ENCODE measurements at regions not wholly inside any gene's neighbourhood (a gene's known extent, or its start where the extent isn't known, plus 50 kb on each side); places are given as distances from the start of the nearest gene placed in this dataset.

GRCh38 chr3:102619361-102619760, 184.5 kb downstream of the ZPLD1 start:
- dilution Hi-C loops (cut with MboI; ENCODE audit: extremely low pct_ligation_motif_present, low sequenced_read_pairs): no loop called here
- no peaks in the 10 kb centered on the region for H4K20me1 ChIP-seq (ENCODE audit: control insufficient read depth, extremely low read depth, insufficient read depth, low read length)
- no peak overlapping the region for H3K4me3 ChIP-seq (ENCODE audit: control insufficient read depth in 2 of 3, extremely low read depth in 1 of 3, insufficient read depth in 2 of 3, low read depth in 1 of 3, low read length in 3 of 3)
- DNase-seq (ENCODE audit: low read depth, low spot score) (no peak), FAIRE-seq (no peak)
- H2AFZ ChIP-seq (ENCODE audit: control insufficient read depth, low read length): no peak overlapping the region
- H3K4me2 ChIP-seq (ENCODE audit: control insufficient read depth, extremely low read depth, insufficient read depth, low read depth, low read length): no peak overlapping the region
- no peaks in the 10 kb centered on the region for H3K36me3 ChIP-seq (ENCODE audit: control insufficient read depth in 2 of 2, extremely low read depth in 1 of 2, insufficient read depth in 2 of 2, low read length in 2 of 2)
- H3K9me1 ChIP-seq (ENCODE audit: control insufficient read depth, extremely low read depth, insufficient read depth, low read length): no peaks in the 10 kb centered on the region
- TF ChIP-seq CTCF (optimal IDR thresholded peaks at IDR 0.05 in 1 of 3, IDR thresholded peaks at IDR 0.05 in 1 of 3, conservative IDR thresholded peaks at IDR 0.05 in 1 of 3; ENCODE audit: extremely low read depth in 1 of 3, insufficient read depth in 2 of 3, low read length in 3 of 3) (no peak), EZH2 (IDR thresholded peaks at IDR 0.05; ENCODE audit: low read length) (no peak)
- H3K9me3 ChIP-seq (ENCODE audit: control insufficient read depth, low read depth, low read length): no peaks in the 10 kb centered on the region
- H3K4me1 ChIP-seq (ENCODE audit: control insufficient read depth, extremely low read depth, insufficient read depth, low read length): no peaks in the 10 kb centered on the region
- no peak overlapping the region for H3K27ac ChIP-seq (ENCODE audit: control insufficient read depth, insufficient read depth, low read length)
- H3K79me2 ChIP-seq (ENCODE audit: control insufficient read depth, insufficient read depth, low read length): no peaks in the 10 kb centered on the region
- peaks cover 4% of the 10 kb centered on the region for H3K27me3 ChIP-seq (ENCODE audit: control insufficient read depth, extremely low read depth, insufficient read depth, low read length)
- H3K9ac ChIP-seq (ENCODE audit: control insufficient read depth, extremely low read depth, insufficient read depth, low read length): no peak overlapping the region

DNA sequence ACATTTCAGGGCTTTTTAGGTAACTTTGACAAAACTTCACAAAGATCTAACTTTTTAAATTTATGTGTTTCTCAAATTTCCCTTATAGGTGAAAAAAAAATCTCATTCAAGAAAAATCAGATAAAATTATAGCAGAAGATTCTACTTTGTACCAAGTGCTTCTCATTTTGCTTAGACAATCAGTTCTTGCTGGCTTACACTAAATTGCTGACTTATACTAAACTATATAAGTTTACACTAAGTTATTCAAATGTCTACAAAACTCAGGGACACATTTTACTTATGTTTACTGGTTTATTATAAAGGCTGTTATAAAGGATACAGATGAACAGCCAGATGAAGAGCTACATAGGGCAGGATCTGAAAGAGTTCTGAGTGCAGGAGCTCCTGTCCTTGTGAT, 195.1 kb downstream of the ZPLD1 start:
- FAIRE-seq (no peak), DNase-seq (ENCODE audit: low read depth, low spot score) (no peak)
- no peak overlapping the region for H3K9ac ChIP-seq (ENCODE audit: control insufficient read depth, extremely low read depth, insufficient read depth, low read length)
- H3K27me3 ChIP-seq (ENCODE audit: control insufficient read depth, extremely low read depth, insufficient read depth, low read length): no peaks in the 10 kb centered on the region
- dilution Hi-C loops (cut with MboI; ENCODE audit: extremely low pct_ligation_motif_present, low sequenced_read_pairs): no loop called here
- no peak overlapping the region for H3K4me2 ChIP-seq (ENCODE audit: control insufficient read depth, extremely low read depth, insufficient read depth, low read depth, low read length)
- no peak overlapping the region for H3K27ac ChIP-seq (ENCODE audit: control insufficient read depth, insufficient read depth, low read length)
- no peaks in the 10 kb centered on the region for H3K36me3 ChIP-seq (ENCODE audit: control insufficient read depth in 2 of 2, extremely low read depth in 1 of 2, insufficient read depth in 2 of 2, low read length in 2 of 2)
- H3K4me1 ChIP-seq (ENCODE audit: control insufficient read depth, extremely low read depth, insufficient read depth, low read length): no peaks in the 10 kb centered on the region
- TF ChIP-seq CTCF (optimal IDR thresholded peaks at IDR 0.05 in 1 of 3, IDR thresholded peaks at IDR 0.05 in 1 of 3, conservative IDR thresholded peaks at IDR 0.05 in 1 of 3; ENCODE audit: extremely low read depth in 1 of 3, insufficient read depth in 2 of 3, low read length in 3 of 3) (no peak), EZH2 (IDR thresholded peaks at IDR 0.05; ENCODE audit: low read length) (no peak)
- H4K20me1 ChIP-seq (ENCODE audit: control insufficient read depth, extremely low read depth, insufficient read depth, low read length): no peaks in the 10 kb centered on the region
- H3K79me2 ChIP-seq (ENCODE audit: control insufficient read depth, insufficient read depth, low read length): no peaks in the 10 kb centered on the region
- H2AFZ ChIP-seq (ENCODE audit: control insufficient read depth, low read length): no peak overlapping the region
- H3K9me1 ChIP-seq (ENCODE audit: control insufficient read depth, extremely low read depth, insufficient read depth, low read length): no peaks in the 10 kb centered on the region
- no peaks in the 10 kb centered on the region for H3K9me3 ChIP-seq (ENCODE audit: control insufficient read depth, low read depth, low read length)
- H3K4me3 ChIP-seq (ENCODE audit: control insufficient read depth in 2 of 3, extremely low read depth in 1 of 3, insufficient read depth in 2 of 3, low read depth in 1 of 3, low read length in 3 of 3): no peak overlapping the region
